ENCODE measurements at regions not wholly inside any gene's neighbourhood (a gene's known extent, or its start where the extent isn't known, plus 50 kb on each side); places are given as distances from the start of the nearest gene placed in this dataset.

DNA sequence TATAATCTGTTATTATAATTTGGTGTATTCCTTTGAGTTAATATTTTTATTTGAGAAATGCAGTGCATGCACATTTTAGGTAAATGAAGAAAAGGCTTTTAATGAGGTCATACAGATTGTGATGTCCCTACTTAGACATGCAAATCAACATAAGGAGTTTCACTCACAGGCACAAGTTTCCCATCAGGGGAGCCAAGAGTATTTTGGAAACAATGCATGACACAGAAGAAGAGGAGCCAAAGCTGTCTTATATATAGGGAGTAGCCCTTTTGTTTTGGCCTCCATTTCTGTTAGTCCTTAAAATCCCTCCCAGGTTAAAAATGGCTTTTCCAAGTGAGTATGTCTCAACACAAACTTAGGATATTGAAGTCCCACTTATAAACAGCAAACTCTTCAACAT lies 703.4 kb upstream of the ANKRD30A start:
- TF ChIP-seq, protein P1, sequence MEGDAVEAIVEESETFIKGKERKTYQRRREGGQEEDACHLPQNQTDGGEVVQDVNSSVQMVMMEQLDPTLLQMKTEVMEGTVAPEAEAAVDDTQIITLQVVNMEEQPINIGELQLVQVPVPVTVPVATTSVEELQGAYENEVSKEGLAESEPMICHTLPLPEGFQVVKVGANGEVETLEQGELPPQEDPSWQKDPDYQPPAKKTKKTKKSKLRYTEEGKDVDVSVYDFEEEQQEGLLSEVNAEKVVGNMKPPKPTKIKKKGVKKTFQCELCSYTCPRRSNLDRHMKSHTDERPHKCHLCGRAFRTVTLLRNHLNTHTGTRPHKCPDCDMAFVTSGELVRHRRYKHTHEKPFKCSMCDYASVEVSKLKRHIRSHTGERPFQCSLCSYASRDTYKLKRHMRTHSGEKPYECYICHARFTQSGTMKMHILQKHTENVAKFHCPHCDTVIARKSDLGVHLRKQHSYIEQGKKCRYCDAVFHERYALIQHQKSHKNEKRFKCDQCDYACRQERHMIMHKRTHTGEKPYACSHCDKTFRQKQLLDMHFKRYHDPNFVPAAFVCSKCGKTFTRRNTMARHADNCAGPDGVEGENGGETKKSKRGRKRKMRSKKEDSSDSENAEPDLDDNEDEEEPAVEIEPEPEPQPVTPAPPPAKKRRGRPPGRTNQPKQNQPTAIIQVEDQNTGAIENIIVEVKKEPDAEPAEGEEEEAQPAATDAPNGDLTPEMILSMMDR (IDR thresholded peaks at IDR 0.05 in 2 of 3, conservative IDR thresholded peaks at IDR 0.05 in 1 of 3; ENCODE audit: borderline replicate concordance in 1 of 3, insufficient read depth in 1 of 3, low read depth in 2 of 3, low read length in 2 of 3): no peak
- TF ChIP-seq JUND (IDR thresholded peaks at IDR 0.05): no peak
- no peak for TF ChIP-seq RAD21 (IDR thresholded peaks at IDR 0.05; ENCODE audit: low read depth)
- TF ChIP-seq CEBPB (IDR thresholded peaks at IDR 0.05; ENCODE audit: low read depth): no peak
- no peak for TF ChIP-seq POLR2A (IDR thresholded peaks at IDR 0.05; ENCODE audit: borderline replicate concordance, extremely low read depth, insufficient read depth, insufficient read length)
- TF ChIP-seq EZH2 (IDR thresholded peaks at IDR 0.05): no peak
- TF ChIP-seq EZH2phosphoT487 (IDR thresholded peaks at IDR 0.05; ENCODE audit: borderline replicate concordance): no peak
- no peak for TF ChIP-seq POLR2AphosphoS5 (IDR thresholded peaks at IDR 0.05; ENCODE audit: low read depth, low read length)
- no peak for TF ChIP-seq YY1 (IDR thresholded peaks at IDR 0.05; ENCODE audit: extremely low read depth, insufficient replicate concordance, low read depth, low read length)
- TF ChIP-seq ZFX (IDR thresholded peaks at IDR 0.05): no peak
